NCI-H748 treated with DMSO at 0.1 percent for 48 hours (cell line): ENCODE measurements at regions not wholly inside any gene's neighbourhood (a gene's known extent, or its start where the extent isn't known, plus 50 kb on each side); places are given as distances from the start of the nearest gene placed in this dataset.
"Not testable (repeated sequence)": the region's sequence is repeated elsewhere in the genome, so short reads cannot be mapped to it uniquely, and the experiment has no call there.

Experiments used
- DNase-seq: peaks from one replicate; lab custom pipeline; 2025; lab: John Stamatoyannopoulos, UW

DNA sequence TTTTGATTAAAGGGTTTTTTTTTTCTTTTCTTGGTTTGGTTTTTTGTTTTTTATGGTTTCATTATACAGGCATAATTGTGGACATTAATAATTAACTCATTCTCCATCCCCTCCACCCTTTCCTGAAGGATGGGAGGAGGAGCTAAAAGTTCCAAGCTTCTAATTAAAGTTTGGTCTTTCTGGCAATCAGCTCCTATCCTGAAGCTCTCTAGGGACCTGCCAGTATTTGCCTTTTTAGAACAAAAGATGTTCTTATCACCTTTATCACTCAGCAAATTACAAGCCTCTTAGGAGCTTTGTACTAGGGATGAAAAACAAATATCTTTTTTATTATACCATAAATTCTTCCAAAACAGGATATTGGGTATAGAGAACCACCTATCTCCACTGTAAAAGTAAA lies 589.8 kb downstream of the PDHA2 start:
- no peak for DNase-seq

DNA sequence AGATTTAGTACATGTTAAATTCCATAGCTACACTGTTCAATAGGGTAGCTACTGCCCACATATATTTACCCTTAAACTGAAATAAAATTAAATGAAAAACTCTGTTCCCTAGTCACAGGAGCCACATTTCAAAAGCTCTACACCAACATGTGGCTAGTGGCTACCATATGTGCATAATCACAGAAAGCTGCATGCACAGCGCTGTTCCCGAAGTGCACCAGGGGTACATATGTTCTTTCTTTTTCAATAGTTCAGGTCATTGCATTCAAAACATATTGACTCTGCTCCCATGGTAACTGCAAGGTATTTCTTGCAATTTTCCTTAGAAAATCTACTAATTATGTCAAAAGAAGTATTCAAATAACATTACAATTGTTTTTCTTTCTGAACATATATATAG lies 591.2 kb downstream of the PDHA2 start:
- no peak for DNase-seq

DNA sequence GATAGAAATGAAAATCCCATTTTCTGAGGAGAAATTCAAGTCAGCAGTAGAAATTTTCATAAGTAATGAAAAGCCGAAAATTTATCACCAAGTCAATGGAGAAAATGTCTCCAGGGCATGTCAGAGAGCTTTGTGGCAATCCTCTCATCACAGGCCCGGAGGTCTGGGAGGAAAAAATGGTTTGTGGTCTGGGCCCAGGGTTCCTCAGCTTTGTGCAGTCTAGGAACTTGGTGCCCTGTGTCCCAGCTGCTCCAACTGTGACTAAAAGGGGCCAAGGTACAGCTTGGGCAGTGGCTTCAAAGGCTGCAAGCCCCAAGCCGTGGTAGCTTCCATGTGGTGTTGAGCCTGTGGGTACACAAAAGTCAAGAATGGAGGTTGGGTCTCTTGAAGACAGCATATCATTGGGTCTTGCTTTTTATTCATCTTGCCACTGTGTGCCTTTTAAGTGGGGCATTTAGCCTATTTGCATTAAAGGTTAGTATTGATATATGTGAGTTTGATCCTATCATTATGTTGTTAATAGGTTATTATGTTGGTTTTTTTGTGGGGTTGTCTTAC lies 608.5 kb downstream of the PDHA2 start:
- no peak for DNase-seq

DNA sequence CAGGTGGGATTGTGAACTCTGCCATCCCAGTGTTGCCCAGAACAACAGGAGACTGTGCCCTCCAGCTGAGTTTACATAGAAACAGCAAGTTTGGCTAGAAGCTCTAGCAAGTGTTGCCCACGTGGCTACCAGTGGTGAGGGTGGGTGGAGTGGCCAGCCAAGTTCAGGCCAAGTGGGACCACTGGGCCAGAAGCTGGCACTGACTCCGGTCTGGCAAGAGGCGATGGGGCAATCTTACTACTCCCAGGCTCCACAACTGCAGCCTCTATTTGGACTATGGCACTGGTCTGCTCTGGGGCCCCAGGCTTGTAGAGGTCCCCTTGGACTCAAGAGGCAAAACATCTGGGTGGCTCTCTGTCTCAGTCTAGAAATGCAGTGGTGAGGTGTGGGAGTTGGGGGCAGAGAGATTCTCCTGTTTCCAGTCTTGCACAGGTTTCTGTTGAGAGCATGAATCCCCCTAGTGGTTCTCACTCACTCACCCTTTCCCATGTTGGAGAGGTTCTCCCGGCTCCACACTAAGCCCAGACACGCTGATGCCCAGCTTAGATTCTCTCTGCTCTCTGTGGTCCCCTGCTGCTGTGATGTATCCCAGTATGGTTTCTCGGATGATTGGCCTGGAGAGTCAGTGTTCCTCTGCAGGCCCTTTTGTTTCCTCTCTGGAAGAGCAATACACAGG lies 615.3 kb downstream of the PDHA2 start:
- no peak for DNase-seq

DNA sequence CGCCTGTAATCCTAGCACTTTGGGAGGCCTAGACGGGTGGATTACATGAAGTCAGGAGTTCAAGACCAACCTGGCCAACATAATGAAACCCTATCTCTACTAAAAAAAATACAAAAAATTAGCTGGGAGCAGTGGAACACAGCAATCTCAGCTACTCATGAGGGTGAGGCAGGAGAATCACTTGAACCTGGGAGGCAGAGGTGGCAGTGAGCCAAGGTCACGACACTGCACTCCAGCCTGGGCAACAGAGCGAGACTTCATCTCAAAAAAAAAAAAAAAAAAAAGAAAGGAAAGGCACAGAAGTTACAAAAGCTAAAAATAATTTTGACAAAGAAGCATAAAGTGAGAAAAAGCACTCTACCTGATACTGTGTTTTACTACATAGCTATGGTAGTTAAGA lies 618.1 kb downstream of the PDHA2 start:
- DNase-seq, result not testable (repeated sequence)

DNA sequence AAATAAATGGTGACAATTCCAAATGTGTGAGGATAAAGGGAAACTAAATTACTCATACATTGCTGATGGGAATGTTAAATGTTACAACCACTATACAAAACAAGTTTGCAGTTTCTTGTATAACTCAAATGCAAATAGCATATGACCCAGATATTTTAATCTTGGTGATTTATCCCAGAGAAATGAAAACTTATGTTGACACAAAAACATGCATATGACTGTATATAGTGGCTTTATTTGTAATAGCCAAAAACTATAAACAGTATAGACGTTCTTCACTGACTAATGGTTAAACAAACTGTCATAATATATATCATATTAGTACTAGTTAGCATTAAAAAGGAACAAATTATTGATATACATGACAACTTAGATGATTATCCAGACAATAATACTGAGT lies 619.2 kb downstream of the PDHA2 start:
- no peak for DNase-seq

DNA sequence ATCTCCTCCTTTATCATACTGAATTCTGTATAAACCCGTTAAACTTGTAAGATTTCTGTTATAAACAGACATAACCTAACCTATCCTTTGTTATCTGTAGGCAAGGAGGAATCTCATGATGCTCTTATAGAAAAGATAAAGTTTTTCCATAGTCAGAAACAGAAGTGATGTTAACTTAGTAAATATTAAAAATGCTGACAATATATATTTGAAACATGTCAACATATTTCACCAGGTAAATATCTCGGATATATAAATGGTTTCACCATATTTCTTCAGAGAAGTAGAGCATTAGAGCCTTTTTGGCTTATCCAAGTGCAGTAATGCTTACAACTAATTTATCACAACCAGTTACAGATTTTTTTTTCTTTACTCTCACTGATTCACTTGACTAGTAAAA lies 625.9 kb downstream of the PDHA2 start:
- DNase-seq, result no peak

DNA sequence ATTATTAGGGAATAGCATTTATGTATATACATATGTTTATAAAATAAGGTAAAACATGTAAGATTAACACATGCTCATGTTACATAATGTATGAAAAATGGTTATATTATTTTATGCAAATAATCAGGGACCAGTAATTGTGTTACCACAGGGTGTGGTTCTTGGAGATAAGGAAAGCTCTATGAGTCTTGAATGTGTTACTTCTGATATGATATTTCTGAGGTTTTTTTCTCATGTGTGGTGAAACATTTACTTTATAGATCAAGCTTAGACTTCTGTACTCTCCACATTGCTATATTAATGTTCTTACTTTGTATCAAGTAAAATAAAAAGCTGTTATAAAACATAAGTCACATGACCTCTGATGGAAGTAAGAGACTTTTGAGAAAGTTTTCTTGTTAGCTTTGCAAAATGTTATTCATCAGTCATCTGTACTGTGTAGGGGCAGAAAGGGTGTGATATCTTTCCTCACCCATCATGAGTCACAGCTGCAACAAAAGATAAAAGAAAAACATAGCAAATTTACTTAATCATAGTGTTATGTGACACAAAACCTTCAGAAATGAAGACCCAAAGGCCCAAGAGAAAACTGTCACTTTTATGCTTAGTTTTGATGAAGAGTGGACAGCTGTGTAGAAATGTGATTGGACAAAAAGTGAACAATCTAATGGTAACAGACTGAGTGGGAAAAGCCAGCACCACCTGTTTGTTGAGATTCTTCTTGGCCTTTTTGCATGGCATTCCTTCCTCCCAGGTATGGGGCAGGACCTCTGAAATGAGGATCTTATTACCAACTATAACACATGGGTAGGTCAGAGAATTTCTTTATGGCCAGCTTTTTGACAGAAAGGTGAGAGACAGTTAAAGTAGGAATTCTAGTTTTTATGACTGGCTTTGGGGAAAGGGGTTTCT lies 632.3 kb downstream of the PDHA2 start:
- DNase-seq, result no peak

DNA sequence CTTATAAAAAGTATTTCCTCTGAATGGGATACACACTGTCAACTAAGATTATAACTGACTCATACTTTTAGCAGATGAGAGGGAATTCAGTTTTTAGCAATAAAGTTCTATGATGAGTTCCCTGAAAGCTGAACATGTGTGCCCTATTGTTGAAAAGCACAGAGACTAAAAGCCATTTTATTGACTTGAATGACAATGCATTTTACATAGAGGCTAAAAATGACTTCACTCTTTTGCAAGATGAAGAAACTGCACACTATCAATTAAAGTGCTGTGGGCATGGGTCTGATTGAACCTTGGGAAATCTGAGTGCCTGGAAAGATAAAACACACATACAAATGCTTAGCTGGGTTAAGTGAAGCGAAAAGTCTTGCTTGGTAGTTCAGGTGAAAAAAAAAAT lies 633.4 kb downstream of the PDHA2 start:
- no peak for DNase-seq

DNA sequence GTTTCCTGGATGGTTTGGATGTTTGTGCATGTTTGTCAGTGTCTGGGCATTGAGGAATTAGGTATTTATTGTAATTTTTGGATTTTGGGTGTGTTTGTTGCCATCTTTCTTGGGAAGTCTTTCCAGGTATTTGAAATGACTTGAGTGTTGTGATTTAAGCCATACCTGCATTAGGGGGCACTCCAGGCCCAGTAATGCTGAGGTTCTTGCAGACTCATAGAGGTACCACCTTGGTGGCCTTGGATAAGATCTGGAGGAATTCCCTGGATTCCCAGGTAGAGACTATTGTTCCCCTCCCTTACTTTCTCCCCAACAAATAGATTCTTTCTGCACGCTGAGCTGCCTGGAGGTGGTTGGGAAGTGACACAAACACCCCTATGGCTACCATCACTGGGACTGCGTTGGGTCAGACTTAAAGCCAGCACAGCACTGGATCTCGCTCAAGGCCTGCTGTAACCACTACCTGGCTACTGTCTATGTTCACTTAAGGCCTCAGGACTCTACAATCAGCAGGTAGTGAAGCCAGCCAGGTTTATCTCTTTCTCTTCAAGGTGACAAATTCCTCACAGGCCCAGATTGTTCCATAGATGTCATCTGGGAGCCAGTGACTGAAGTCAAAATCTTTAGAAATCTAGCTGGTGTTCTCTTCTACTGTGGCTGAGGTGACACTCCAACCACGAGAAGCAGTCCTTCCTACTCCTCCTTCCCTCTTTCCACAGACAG lies 643.6 kb downstream of the PDHA2 start:
- DNase-seq, result no peak

DNA sequence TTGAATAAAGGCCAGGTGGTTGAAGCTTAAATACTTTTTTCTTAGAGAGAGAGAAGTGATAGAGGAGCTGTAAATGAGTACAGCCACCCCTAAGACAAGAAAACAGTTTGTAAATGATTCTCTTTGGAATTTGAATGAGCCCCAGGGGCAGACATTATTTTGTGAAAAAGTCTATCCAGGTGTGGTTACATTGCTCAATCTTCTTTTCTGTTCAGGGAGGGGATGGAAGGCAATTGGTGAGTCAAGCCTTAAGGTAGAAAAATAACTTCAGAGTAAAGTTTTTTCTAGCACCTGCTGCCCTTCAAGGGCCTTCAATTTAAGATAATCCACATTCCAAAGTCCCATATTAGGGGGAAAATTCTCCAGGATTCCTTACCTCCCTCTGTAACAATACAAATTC lies 646.7 kb downstream of the PDHA2 start:
- no peak for DNase-seq

DNA sequence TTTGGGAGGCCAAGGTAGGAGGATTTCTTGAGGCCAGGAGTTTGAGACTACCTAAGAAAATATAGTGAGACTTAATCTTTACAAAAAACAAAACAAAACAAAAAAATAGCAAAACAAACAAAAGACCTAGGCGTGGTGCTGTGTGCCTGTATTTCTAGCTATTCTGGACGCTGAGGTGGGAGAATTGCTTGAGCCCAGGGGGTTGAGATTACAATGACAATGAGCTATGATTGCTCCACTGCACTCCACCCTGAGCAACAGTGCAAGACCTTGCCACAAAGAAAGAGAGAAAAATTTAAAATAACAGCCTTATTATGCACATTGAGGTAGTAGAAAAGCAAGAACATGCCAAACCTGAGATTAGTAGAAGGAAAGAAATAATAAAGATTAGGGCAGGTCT lies 657.7 kb downstream of the PDHA2 start:
- DNase-seq, result no peak

DNA sequence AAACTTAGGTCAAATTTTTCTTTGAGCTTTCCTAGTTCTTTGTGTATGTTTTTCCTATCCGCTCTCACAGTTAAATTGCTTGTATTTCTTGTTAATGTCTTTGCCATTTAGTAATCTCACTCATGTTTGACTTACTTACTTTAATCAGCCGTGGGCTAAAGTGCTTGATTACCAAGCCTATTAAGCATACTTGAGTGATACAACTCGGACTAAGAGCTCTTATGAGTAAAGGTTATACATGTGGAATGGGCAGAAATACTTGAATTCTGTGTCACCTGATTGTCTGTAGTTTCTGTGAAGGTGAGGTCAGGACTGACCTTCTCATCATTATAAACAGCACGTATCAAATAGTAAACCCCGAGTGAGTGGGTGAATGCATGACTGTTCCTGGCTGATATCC lies 664.5 kb downstream of the PDHA2 start:
- DNase-seq, result no peak

DNA sequence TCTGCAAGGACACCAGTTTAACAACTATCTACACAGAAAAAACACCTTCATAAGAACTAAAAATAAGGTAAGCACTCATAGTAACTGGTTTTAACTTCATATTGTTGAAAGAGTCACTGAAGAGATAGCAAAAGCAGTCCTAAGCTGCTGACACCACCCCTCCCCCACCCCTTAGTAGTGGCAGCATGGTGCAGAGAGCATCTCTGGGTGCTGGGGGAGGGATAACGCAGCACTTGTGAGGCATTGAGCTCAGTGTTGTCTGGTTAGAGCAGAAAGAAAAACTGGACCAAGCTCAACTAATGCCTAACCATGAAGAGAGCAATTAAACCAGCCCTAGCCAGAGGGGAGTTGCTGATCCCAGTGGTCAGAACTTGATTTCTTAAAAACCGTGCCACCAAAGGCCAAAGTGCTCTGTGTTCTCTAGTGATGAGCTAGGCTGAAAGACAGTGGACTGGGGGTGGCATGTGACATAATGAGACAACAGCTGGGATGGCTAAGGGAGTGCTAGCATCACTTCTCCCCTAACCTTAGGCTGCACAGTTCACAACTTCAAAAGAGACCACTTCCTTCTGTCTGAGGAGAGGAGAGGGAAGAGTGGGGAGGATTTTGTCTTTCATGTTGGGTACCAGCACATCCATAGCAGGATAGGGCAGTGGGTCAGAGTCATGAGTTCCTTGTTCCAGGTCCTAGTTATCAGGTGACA lies 669.3 kb downstream of the PDHA2 start:
- DNase-seq, result no peak

DNA sequence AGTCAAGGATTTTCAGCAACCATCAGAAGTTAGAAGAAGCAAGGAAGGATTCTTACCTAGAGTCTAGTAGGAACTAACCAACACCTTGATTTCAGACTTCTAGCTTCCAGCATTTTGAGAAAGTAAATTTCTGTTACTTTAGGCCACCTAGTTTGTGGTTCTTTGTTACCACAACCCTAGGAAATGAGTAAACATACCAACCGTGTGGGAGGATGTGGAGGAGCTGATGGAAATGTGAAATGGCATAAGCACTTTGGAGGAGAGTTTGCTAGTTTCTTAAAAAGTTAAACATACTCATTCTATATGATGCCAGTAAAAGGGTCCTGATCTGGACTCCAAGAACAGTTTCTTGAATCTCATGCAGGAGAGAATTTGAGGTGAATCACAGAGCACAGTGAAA lies 679.4 kb downstream of the PDHA2 start:
- no peak for DNase-seq

DNA sequence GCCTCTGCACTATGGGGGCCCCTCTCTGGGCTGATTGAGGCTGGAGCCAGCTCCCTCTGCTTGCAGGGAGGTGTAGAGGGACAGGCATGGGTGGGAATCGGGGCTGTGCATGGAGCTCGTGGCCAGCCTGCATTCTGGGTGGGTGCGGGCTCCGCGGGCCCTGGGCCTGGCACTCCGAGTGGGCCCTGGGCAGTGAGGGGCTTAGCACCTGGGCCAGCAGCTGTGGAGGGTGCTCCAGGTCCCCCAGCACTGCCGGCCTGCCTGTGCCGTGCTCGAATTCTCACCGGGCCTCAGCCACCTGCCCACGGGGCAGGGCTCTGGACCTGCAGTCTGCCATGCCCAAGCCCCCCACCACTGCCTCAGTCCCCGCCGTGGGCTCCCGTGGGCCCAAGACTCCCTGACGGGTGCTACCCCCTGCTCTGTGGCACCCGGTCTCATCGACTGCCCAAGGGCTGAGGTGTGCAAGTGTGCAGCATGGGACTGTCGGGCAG lies 681.2 kb downstream of the PDHA2 start:
- no peak for DNase-seq

DNA sequence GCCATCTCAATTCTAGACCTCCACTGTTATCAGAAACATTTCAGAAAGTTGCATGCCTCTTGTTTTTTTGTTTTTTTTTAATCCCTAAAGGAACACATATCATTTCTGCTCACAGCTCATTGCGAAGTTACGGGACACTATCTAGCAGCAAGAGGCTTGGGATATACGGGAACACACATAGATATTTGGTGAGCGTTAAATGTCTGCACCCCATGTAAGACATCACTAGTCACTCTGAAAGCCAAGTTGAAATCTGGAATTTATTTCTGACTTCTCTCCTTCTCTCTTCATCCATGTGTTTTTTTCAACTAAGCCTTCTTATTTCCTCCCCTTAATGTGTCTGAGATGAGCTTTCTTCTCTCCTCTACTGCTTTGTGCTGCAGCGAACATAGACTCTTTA lies 683.7 kb downstream of the PDHA2 start:
- DNase-seq, result no peak

DNA sequence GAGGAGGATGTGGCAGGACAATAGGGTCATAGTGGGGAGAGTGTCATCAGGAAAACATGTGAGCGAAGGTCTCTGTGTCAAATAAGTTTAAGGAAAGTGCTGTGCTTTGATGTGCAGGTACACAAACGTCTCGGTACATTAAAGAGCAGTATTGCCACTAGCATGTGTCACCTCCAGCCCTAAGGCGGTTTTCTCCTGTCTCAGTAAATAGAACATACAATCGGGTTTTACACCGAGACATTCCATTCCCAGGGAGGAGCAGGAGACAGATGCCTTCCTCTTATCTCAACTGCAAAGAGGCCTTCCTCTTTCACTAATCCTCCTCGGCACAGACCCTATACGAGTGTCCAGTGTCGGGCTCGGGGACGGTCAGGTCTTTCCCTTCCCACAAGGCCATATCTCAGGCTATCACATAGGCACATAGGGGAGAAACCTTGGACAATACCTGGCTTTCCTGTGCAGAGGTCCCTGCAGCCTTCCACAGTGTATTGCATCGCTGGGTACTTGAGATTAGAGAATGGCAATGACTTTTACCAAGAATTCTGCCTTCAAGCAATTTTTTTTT lies 684.5 kb downstream of the PDHA2 start:
- DNase-seq, result no peak

DNA sequence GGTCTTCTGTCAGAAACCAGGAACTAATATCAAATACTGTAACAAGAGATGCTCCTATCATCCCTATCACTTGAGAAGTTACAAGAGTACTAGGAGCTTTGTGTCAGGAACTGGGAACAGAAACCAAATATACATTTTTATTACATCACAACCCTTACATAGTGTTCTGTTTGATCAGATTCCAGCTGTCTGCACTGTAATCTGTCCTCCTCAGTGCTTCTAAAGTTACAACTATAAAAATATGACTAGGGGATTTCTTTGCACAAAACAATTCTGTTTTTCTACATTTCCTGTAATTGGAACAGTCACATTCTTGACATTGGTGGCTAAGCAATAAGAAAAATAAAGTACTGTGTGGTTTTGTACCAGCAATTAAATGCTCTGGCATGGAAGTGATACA lies 686.0 kb downstream of the PDHA2 start:
- no peak for DNase-seq

DNA sequence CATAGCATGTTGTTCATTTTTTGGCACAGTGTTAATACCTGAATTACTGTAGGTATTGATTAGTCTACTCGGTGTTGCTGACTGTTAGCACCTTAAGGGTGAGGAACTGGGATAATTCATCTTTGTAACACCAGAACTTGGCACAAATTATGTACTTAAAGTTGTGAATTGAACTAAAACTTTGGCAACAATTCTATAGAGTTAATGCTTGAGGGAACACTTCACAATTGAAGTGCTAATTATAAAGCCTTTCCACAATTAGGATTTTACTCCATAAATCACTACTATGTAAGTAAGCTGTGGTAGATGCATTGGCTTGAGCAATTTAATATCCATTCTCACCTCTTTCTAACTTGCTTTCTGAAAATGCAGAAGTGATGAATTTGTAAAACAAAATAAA lies 686.7 kb downstream of the PDHA2 start:
- DNase-seq, result no peak

DNA sequence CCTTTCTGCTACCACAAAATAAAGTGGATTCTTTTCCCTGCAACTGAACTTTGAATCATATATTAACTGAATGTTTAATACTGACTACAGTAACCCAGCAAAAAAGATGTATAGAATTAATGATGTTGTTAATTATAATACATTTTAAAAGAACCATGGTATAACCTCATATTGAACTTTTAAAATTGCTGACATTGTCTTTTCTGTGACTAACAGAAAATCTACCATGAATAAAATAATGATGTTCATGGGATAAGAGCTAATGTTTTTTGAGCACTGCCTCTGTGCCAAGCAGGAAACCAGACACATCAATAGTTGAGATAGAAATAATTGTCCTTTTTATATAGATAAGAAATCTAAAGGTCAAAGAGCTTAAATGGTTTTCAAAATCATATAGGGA lies 691.9 kb downstream of the PDHA2 start:
- no peak for DNase-seq

DNA sequence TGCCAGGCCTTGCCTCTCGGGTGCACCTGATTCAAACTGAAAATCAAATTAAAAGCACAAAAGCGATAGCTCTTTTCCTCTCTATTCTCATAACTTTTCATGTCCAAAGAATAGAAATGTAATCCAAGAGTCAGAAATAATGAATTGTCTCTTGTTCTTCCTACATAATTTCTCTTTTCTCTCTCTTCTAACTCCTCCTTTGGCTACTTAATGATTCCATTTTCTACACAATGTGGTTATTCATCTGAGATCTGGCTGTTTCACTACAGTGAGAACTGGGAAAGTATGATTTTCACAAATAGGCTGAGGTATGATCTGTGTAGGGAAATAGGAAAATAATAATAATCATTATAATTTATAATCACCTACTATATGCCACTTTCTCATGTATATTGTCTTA lies 703.5 kb downstream of the PDHA2 start:
- no peak for DNase-seq
